ENCODE measurements at regions not wholly inside any gene's neighbourhood (a gene's known extent, or its start where the extent isn't known, plus 50 kb on each side); places are given as distances from the start of the nearest gene placed in this dataset.
"Not testable (repeated sequence)": the region's sequence is repeated elsewhere in the genome, so short reads cannot be mapped to it uniquely, and the experiment has no call there.

- no peak for DNase-seq
- intact Hi-C loops (cut with DNase I): no loop called here
Observed at GRCh38 chr14:21780429-21781084, 106.9 kb upstream of the OR4E1 start.

DNA sequence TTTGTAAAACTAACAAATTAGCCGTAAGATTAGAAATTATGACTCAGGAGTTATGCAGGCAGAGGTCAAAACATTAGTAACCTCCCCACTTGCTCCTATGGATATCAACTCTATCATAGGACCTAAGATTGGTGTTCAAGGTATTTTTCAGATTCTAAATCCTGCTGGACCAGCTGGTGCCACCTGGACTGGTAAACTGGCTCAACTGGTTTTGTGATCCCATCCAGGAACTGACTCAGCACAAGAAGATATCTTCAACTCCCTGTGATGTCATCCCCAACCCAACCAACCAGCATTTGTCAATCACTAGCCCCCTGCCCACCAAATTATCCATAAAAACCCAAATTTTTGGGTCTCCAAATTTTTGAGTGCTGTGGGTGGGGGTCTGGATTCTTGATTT, 98.1 kb upstream of the OR4E1 start:
- intact Hi-C loops (cut with DNase I): no loop called here
- no peak for DNase-seq

- no peak for DNase-seq
Observed at GRCh38 chr14:21768875-21769257, 95.2 kb upstream of the OR4E1 start.

GRCh38 chr14:21768116-21768874, 94.7 kb upstream of the OR4E1 start:
- peak in 2 of 42 donors; percentile 6 to 14 for DNase-seq
- intact Hi-C loops (cut with DNase I): no loop called here

More at GRCh38 chr14:21768875-21769257, 95.2 kb upstream of the OR4E1 start:
- intact Hi-C loops (cut with DNase I): no loop called here

- DNase-seq; intact Hi-C loops (cut with DNase I): not testable (repeated sequence)
Observed at GRCh38 chr14:21760360-21760759, 86.7 kb upstream of the OR4E1 start.

DNA sequence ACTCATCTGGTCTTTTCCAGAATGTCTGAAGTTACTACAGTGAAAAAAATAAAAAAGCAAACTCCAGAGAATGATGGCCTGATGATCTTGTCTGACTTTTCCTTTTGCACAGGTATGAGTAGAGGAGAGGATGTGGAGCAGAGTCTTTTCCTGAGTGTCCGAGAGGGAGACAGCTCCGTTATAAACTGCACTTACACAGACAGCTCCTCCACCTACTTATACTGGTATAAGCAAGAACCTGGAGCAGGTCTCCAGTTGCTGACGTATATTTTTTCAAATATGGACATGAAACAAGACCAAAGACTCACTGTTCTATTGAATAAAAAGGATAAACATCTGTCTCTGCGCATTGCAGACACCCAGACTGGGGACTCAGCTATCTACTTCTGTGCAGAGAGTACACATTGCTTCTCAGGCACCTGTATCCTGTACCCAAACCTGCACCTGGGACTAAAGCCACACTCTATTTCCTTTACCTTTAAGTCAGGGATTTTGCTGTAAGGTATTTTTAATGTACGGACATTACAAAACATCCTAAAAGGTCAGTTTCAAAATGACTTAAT, 75.8 kb upstream of the OR4E1 start:
- DNase-seq: no peak

GRCh38 chr14:21748869-21749303, 75.3 kb upstream of the OR4E1 start:
- peak; percentile 4 to 85 (median 58) for DNase-seq

More for the DNA sequence above, 75.8 kb upstream of the OR4E1 start:
- intact Hi-C loops (cut with DNase I): no loop called here

DNA sequence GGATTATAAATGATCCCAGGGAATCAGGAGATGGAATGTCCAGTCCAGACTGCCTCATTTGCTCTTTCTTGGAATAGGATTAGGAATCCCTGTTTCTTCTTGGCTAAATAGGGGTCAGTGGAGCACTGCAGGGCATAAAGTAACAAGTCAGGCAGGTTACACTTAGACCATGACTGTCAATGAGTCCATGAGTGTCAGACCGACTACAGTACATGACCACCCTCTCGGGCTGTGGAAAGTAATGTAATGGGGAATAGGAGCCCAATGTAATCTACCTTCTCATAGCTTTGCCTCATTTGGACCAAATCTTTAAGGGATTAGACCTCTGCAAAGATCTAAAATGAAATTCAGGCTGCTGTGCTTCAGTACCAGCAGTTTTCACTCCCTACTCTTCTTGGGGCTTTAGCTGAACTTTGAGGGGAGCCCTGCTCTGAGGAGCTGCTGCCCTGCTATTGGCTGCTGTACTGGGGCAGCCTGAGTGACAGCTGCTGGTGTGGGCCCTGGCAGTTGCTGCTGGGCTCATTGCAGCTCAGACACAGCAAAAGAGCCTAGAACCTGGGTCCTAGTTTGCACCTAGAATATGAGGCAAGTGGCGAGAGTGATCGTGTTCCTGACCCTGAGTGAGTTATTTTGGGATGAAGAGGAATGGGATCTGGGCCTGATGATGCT, 62.2 kb upstream of the OR4E1 start:
- DNase-seq: no peak
- intact Hi-C loops (cut with DNase I): no loop called here

More at GRCh38 chr14:21748869-21749303, 75.3 kb upstream of the OR4E1 start:
- intact Hi-C loops (cut with DNase I): no loop called here

- no peak for DNase-seq
- intact Hi-C loops (cut with DNase I): no loop called here
Observed at GRCh38 chr14:21735200-21735599, 61.6 kb upstream of the OR4E1 start.

GRCh38 chr14:21734457-21735074, 60.9 kb upstream of the OR4E1 start:
- intact Hi-C loops (cut with DNase I): no loop called here
- peak in 15 of 42 donors; percentile 7 to 69 (median 24) for DNase-seq

GRCh38 chr14:21729703-21730233, 56.1 kb upstream of the OR4E1 start:
- no peak for DNase-seq
- intact Hi-C loops (cut with DNase I): no loop called here

- intact Hi-C loops (cut with DNase I): no loop called here
- DNase-seq: no peak
Observed at GRCh38 chr14:21725250-21725649, 51.6 kb upstream of the OR4E1 start.

DNA sequence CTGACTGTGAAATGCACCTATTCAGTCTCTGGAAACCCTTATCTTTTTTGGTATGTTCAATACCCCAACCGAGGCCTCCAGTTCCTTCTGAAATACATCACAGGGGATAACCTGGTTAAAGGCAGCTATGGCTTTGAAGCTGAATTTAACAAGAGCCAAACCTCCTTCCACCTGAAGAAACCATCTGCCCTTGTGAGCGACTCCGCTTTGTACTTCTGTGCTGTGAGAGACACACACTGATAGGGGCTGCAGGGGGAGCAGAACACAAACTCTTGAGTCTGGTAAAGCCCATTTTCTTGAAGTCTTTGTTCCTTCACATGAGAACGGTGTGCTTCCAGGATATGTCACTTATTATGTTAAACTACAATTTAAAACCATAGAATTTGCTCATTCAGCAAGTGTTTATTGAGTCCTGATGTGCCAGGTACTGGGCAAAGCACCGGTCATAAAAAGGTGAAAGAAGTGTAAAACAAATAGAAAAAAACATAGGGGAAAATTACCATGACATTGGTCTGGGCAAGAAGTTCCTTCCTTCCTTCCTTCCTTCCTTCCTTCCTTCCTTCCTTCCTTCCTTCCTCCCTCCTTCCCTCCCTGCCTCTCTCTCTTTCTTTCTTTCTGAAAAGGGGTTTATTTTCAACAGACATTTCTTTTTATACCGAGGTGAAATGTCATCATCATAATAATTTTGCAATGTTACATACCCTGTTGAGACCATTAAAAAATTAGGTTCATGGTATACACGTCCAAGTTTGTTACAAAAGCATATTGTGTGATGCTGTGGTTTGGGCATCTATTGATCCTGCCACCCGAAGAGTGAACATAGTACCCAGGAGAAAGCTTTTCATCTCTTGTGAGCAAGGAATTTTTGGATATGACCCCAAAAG, 50.7 kb upstream of the OR4E1 start:
- intact Hi-C loops (cut with DNase I): no loop called here

GRCh38 chr14:21723431-21724045, 49.9 kb upstream of the OR4E1 start:
- peak in 3 of 42 donors; percentile 2 to 35 (median 15) for DNase-seq
- intact Hi-C loops (cut with DNase I): no loop called here

More for the DNA sequence above, 50.7 kb upstream of the OR4E1 start:
- no peak for DNase-seq

Measured in head of caudate nucleus (tissue), 42 donors.